HCT116 (cell line): ENCODE measurements at regions not wholly inside any gene's neighbourhood (a gene's known extent, or its start where the extent isn't known, plus 50 kb on each side); places are given as distances from the start of the nearest gene placed in this dataset.
A peak's percentile ranks its signal among the peaks of the same experiment; 100 is the strongest.

Source experiments
- ATAC-seq: fragments of 200-7000 bp; cut with Tn5 transposase; 2 replicates; pipeline ENCODE4 v1.9.1; 2020; ENCODE audit warnings: mild to moderate bottlenecking, moderate library complexity
- BruUV-seq: library from RNA; stranded (reverse); fragments of 400-500 nt; replicated peaks from 2 replicates; lab custom pipeline; 2021; lab: Mats Ljungman, UMichigan
- CTCF ChIA-PET: fragments of 300-600 bp; sonication (Branson Sonifier 250); formaldehyde crosslinking; loops from one replicate; lab custom pipeline; 2021; ENCODE audit warnings: antibody characterized with exemption; lab: Charles Lee
- POLR2A ChIA-PET: fragments of 300-600, 350-600 bp; sonication (Branson Sonifier 250); formaldehyde crosslinking; loops from one replicate; lab custom pipeline; 2021; ENCODE audit warnings: antibody characterized with exemption; lab: Charles Lee
- RAD21 ChIA-PET, 2 experiments: fragments of 300-600 bp; sonication (Branson Sonifier 250); formaldehyde crosslinking; loops; one replicate each; lab custom pipeline; 2023; ENCODE audit warnings: low total read pairs in 2 of 2; ENCODE audit not compliant: uncharacterized antibody in 2 of 2, unreplicated experiment in 2 of 2, low non-redundant PET in 1 of 2; lab: Charles Lee
- DNase-seq: peaks from one replicate; pipeline ENCODE4 v3.0.0-alpha.2; 2010; ENCODE audit warnings: low read depth, low spot score
- H2AFZ ChIP-seq: fragments of 200-600 bp; shearing (Covaris generic), sonication (generic); 2 replicates; pipeline ENCODE4 v1.6.1; 2017; ENCODE audit warnings: low read depth, mixed run types, mixed read lengths, antibody characterized with exemption, low read length; ENCODE audit not compliant: poor library complexity, severe bottlenecking
- H3K27ac ChIP-seq: 2 replicates; pipeline ENCODE4 v1.5.1; 2012; ENCODE audit warnings: low read depth, low read length
- H3K27me3 ChIP-seq: fragments of 200-600 bp; sonication (generic); 2 replicates; pipeline ENCODE4 v1.6.1; 2016; ENCODE audit warnings: mixed run types, low read length, mixed read lengths; ENCODE audit not compliant: insufficient read depth
- H3K36me3 ChIP-seq, 2 experiments: fragments of 200-500 bp in 1 of 2; fragments of 200-600 bp in 1 of 2; sonication (Bioruptor generic) in 1 of 2; sonication (generic) in 1 of 2; 2 replicates each; pipeline versions ENCODE4 v1.5.1 to v1.6.1; 2014 to 2016; ENCODE audit warnings: low read length in 2 of 2, inconsistent platforms in 1 of 2, mixed read lengths in 1 of 2, mixed run types in 1 of 2; ENCODE audit not compliant: insufficient read depth in 2 of 2, control insufficient read depth in 1 of 2
- H3K4me1 ChIP-seq, 2 experiments: fragments of 200-600 bp in 1 of 2; sonication (generic) in 1 of 2; 2 replicates each; pipeline versions ENCODE4 v1.5.1 to v1.6.1; 2012 to 2017; ENCODE audit warnings: low read length in 2 of 2, inconsistent platforms in 1 of 2, mild to moderate bottlenecking in 1 of 2, mixed read lengths in 1 of 2, mixed run types in 1 of 2, moderate library complexity in 1 of 2; ENCODE audit not compliant: insufficient read depth in 2 of 2, control insufficient read depth in 1 of 2
- H3K4me2 ChIP-seq: fragments of 200-600 bp; sonication (generic); 2 replicates; pipeline ENCODE4 v1.6.1; 2017; ENCODE audit warnings: mixed run types, low read length, mixed read lengths
- H3K4me3 ChIP-seq, 2 experiments: fragments of 200-600 bp in 1 of 2; sonication (generic) in 1 of 2; replicated peaks in 1 of 2; 2 replicates each; pipeline ENCODE4 v1.5.1; 2011 to 2016; ENCODE audit warnings: low read length in 2 of 2, control low read depth in 1 of 2, low read depth in 1 of 2, mild to moderate bottlenecking in 1 of 2, mixed read lengths in 1 of 2, mixed run types in 1 of 2
- H3K79me2 ChIP-seq: fragments of 200-600 bp; sonication (generic); 2 replicates; pipeline ENCODE4 v1.6.1; 2017; ENCODE audit warnings: mild to moderate bottlenecking, mixed run types, low read length, moderate library complexity, mixed read lengths; ENCODE audit not compliant: insufficient read depth
- H3K9ac ChIP-seq: fragments of 200-600 bp; sonication (generic); 2 replicates; pipeline ENCODE4 v1.6.1; 2016; ENCODE audit warnings: low read length, mixed read lengths
- H3K9me2 ChIP-seq: fragments of 200-600 bp; sonication (generic), shearing (Covaris generic); 2 replicates; pipeline ENCODE4 v1.6.1; 2017; ENCODE audit warnings: mixed run types, mild to moderate bottlenecking, moderate library complexity; ENCODE audit not compliant: insufficient read depth
- H3K9me3 ChIP-seq, 2 experiments: fragments of 200-500 bp in 1 of 2; fragments of 200-600 bp in 1 of 2; sonication (Bioruptor generic) in 1 of 2; sonication (generic) in 1 of 2; 2 replicates each; pipeline ENCODE4 v1.6.1; 2014 to 2017; ENCODE audit warnings: low read length in 2 of 2, mixed read lengths in 2 of 2, inconsistent platforms in 1 of 2, low read depth in 1 of 2, mild to moderate bottlenecking in 1 of 2, mixed run types in 1 of 2, moderate library complexity in 1 of 2; ENCODE audit not compliant: control insufficient read depth in 1 of 2, insufficient read depth in 1 of 2
- H4K20me1 ChIP-seq: fragments of 200-600 bp; sonication (generic), shearing (Covaris generic); 2 replicates; pipeline ENCODE4 v1.6.1; 2017; ENCODE audit warnings: mixed run types, mild to moderate bottlenecking, moderate library complexity; ENCODE audit not compliant: insufficient read depth
- EGR1 ChIP-seq: IDR thresholded peaks from 2 replicates; pipeline ENCODE4 v1.6.1; 2012; ENCODE audit warnings: low read depth
- ELF1 ChIP-seq: IDR thresholded peaks from 2 replicates; pipeline ENCODE4 v1.6.1; 2012; ENCODE audit warnings: low read depth, borderline replicate concordance
- FOSL1 ChIP-seq: IDR thresholded peaks from 2 replicates; pipeline ENCODE4 v1.6.1; 2012; ENCODE audit warnings: low read depth
- POLR2A ChIP-seq: IDR thresholded peaks from 2 replicates; pipeline ENCODE4 v1.7.0; 2011; ENCODE audit warnings: borderline replicate concordance; ENCODE audit not compliant: insufficient read depth, insufficient read length; ENCODE audit errors: extremely low read depth
- SIN3A ChIP-seq: IDR thresholded peaks from 2 replicates; pipeline ENCODE4 v1.6.1; 2012; ENCODE audit warnings: low read depth
- SP1 ChIP-seq: IDR thresholded peaks from 2 replicates; pipeline ENCODE4 v1.6.1; 2012; ENCODE audit warnings: low read depth
- TCF7L2 ChIP-seq: IDR thresholded peaks from 2 replicates; pipeline ENCODE4 v1.7.0; 2011; ENCODE audit warnings: borderline replicate concordance, inconsistent platforms; ENCODE audit not compliant: insufficient read depth, insufficient read length; ENCODE audit errors: extremely low read depth
- YY1 ChIP-seq: IDR thresholded peaks from 2 replicates; pipeline ENCODE4 v1.6.1; 2011; ENCODE audit warnings: low read length, low read depth, moderate library complexity, mild to moderate bottlenecking; ENCODE audit not compliant: insufficient replicate concordance; ENCODE audit errors: extremely low read depth
- ZNF274 ChIP-seq: fragments of 200-500 bp; sonication (Bioruptor generic); IDR thresholded peaks from 2 replicates; pipeline ENCODE4 v1.6.1; 2014; ENCODE audit warnings: mild to moderate bottlenecking, low read depth, low read length, inconsistent platforms
- intact Hi-C: fragments of 100-400 bp; cut with micrococcal nuclease; formaldehyde crosslinking; loops from 2 replicates; pipeline ENCODE4 v1.10.0; 2022
- TF ChIP-seq, protein P1 (sequence below), 3 experiments: fragments of 200-600 bp in 1 of 3; sonication (generic) in 1 of 3; IDR thresholded peaks in 2 of 3; conservative IDR thresholded peaks in 1 of 3; 2 replicates each; pipeline ENCODE4 v1.5.1; 2012 to 2017; ENCODE audit warnings: low read depth in 2 of 3, low read length in 2 of 3, antibody characterized with exemption in 1 of 3, borderline replicate concordance in 1 of 3, control low read depth in 1 of 3, mild to moderate bottlenecking in 1 of 3, mixed read lengths in 1 of 3, mixed run types in 1 of 3, moderate library complexity in 1 of 3; ENCODE audit not compliant: insufficient read depth in 1 of 3
- TF ChIP-seq, protein P2 (sequence below): IDR thresholded peaks from 2 replicates; pipeline ENCODE4 v1.6.1; 2011; ENCODE audit warnings: mild to moderate bottlenecking, low read length, moderate library complexity; ENCODE audit not compliant: insufficient replicate concordance; ENCODE audit errors: extremely low read depth
- TF ChIP-seq, protein P3 (sequence below): IDR thresholded peaks from 2 replicates; pipeline ENCODE4 v1.6.1; 2012

DNA sequence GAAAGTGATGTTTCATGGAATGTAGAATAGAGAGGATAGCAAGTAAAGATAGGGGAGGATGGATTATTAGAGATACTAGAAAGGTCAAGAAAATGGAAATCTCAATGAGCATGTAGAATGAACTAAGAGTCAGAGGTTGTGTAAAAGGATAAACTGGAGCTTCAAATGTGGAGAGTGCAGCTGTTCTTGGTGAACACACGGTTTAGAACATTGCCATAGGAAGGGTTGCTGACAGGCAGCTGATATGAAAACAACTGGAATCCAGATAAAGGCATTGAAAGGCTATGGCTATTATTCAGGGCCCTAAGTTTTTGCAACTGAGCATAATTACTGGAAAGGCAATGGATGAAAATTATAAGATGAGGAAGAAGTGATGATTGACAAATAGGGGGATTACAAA is 239.6 kb upstream of the VEGFC start (continued):
- TF ChIP-seq, protein P1, sequence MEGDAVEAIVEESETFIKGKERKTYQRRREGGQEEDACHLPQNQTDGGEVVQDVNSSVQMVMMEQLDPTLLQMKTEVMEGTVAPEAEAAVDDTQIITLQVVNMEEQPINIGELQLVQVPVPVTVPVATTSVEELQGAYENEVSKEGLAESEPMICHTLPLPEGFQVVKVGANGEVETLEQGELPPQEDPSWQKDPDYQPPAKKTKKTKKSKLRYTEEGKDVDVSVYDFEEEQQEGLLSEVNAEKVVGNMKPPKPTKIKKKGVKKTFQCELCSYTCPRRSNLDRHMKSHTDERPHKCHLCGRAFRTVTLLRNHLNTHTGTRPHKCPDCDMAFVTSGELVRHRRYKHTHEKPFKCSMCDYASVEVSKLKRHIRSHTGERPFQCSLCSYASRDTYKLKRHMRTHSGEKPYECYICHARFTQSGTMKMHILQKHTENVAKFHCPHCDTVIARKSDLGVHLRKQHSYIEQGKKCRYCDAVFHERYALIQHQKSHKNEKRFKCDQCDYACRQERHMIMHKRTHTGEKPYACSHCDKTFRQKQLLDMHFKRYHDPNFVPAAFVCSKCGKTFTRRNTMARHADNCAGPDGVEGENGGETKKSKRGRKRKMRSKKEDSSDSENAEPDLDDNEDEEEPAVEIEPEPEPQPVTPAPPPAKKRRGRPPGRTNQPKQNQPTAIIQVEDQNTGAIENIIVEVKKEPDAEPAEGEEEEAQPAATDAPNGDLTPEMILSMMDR (IDR thresholded peaks at IDR 0.05 in 2 of 3, conservative IDR thresholded peaks at IDR 0.05 in 1 of 3; ENCODE audit: borderline replicate concordance in 1 of 3, insufficient read depth in 1 of 3, low read depth in 2 of 3, low read length in 2 of 3), result no peak
- no peak for TF ChIP-seq TCF7L2
- no peak for TF ChIP-seq YY1
- TF ChIP-seq POLR2A, result no peak
- TF ChIP-seq ZNF274, result no peak
- TF ChIP-seq, protein P2, sequence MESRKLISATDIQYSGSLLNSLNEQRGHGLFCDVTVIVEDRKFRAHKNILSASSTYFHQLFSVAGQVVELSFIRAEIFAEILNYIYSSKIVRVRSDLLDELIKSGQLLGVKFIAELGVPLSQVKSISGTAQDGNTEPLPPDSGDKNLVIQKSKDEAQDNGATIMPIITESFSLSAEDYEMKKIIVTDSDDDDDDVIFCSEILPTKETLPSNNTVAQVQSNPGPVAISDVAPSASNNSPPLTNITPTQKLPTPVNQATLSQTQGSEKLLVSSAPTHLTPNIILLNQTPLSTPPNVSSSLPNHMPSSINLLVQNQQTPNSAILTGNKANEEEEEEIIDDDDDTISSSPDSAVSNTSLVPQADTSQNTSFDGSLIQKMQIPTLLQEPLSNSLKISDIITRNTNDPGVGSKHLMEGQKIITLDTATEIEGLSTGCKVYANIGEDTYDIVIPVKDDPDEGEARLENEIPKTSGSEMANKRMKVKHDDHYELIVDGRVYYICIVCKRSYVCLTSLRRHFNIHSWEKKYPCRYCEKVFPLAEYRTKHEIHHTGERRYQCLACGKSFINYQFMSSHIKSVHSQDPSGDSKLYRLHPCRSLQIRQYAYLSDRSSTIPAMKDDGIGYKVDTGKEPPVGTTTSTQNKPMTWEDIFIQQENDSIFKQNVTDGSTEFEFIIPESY, result no peak
- no peak for TF ChIP-seq FOSL1
- TF ChIP-seq ELF1, result no peak
- TF ChIP-seq EGR1, result no peak

DNA sequence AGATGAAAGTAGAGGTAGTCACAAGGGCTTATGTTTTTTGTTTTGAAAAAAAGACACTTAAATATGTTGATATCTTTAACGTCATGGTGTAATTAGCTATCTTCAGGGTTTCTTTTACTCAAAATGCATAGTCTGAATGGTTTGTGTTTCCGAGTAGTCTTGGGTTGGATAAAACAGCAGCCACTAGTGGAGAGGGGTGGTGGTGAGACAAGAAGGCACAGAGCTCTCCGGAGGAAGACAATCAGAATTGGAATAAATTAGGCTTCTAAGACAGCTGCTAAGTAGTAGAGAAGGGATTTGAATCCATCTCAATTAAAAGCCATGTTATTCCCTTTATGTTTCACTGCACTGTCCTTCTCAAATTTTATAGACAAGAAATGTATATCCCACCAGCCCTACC is 240.4 kb upstream of the VEGFC start:
- no peaks in the 10 kb centered on the region for H3K36me3 ChIP-seq
- no peaks in the 10 kb centered on the region for H3K9me3 ChIP-seq
- no peak overlapping the region for H3K4me2 ChIP-seq
- no peak for TF ChIP-seq SP1
- TF ChIP-seq SIN3A, result no peak
- TF ChIP-seq, protein P1 (IDR thresholded peaks at IDR 0.05 in 2 of 3, conservative IDR thresholded peaks at IDR 0.05 in 1 of 3; ENCODE audit: borderline replicate concordance in 1 of 3, insufficient read depth in 1 of 3, low read depth in 2 of 3, low read length in 2 of 3), result peak in 1 of 3 experiments; percentile 25; a peak in 2 of 6 replicates
- TF ChIP-seq, protein P3, sequence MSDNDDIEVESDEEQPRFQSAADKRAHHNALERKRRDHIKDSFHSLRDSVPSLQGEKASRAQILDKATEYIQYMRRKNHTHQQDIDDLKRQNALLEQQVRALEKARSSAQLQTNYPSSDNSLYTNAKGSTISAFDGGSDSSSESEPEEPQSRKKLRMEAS, result no peak
- H3K27ac ChIP-seq, result no peak overlapping the region
- H3K9me2 ChIP-seq, result no peaks in the 10 kb centered on the region
- DNase-seq, result no peak
- H3K9ac ChIP-seq, result no peak overlapping the region
- no peaks in the 10 kb centered on the region for H3K27me3 ChIP-seq
- intact Hi-C loops, result no loop called here
- H3K79me2 ChIP-seq, result no peaks in the 10 kb centered on the region
- H3K4me1 ChIP-seq, result no peaks in the 10 kb centered on the region
- H3K4me3 ChIP-seq, result no peak overlapping the region
- RAD21 ChIA-PET, result no interaction called here
- POLR2A ChIA-PET, result no interaction called here
- no peaks in the 10 kb centered on the region for H4K20me1 ChIP-seq
- no peak overlapping the region for H2AFZ ChIP-seq
- no peak for ATAC-seq
- BruUV-seq, result no TSS peak
- CTCF ChIA-PET, result interaction anchor here (1.6 kb wide), 2 partner anchors 9 to 14 kb away, joined by 5 to 12 read pairs; no protein-coding TSS in a partner anchor
